H9 (cell line): ENCODE measurements at regions not wholly inside any gene's neighbourhood (a gene's known extent, or its start where the extent isn't known, plus 50 kb on each side); places are given as distances from the start of the nearest gene placed in this dataset.

Experiments
- DNase-seq: peaks from one replicate; pipeline ENCODE4 v3.0.0-alpha.2; 2017
- H2AFZ ChIP-seq: one replicate; pipeline ENCODE4 v1.6.1; 2013; ENCODE audit warnings: mild to moderate bottlenecking, low read length, control low read depth, moderate library complexity
- H2AK5ac ChIP-seq: 2 replicates; pipeline ENCODE4 v1.6.1; 2013; ENCODE audit warnings: low read length, control low read depth, mixed read lengths; ENCODE audit not compliant: insufficient read length
- H2BK120ac ChIP-seq: one replicate; pipeline ENCODE4 v1.6.1; 2013; ENCODE audit warnings: low read depth, mild to moderate bottlenecking, low read length, control low read depth, inconsistent platforms; ENCODE audit not compliant: poor library complexity, severe bottlenecking
- H2BK12ac ChIP-seq: 2 replicates; pipeline ENCODE4 v1.6.1; 2013; ENCODE audit warnings: low read length, control low read depth, mixed read lengths, low read depth; ENCODE audit not compliant: insufficient read length
- H2BK15ac ChIP-seq: 2 replicates; pipeline ENCODE4 v1.6.1; 2013; ENCODE audit warnings: low read depth, low read length, control low read depth
- H2BK20ac ChIP-seq: one replicate; pipeline ENCODE4 v1.6.1; 2013; ENCODE audit warnings: low read depth, mild to moderate bottlenecking, low read length, control low read depth, inconsistent platforms; ENCODE audit not compliant: poor library complexity, severe bottlenecking
- H2BK5ac ChIP-seq: 2 replicates; pipeline ENCODE4 v1.6.1; 2013; ENCODE audit warnings: low read length, control low read depth, mixed read lengths; ENCODE audit not compliant: insufficient read length
- H3K14ac ChIP-seq: 2 replicates; pipeline ENCODE4 v1.6.1; 2013; ENCODE audit warnings: low read length, control low read depth; ENCODE audit not compliant: insufficient read depth
- H3K18ac ChIP-seq: 2 replicates; pipeline ENCODE4 v1.6.1; 2013; ENCODE audit warnings: low read depth, mild to moderate bottlenecking, mixed read lengths, low read length, control low read depth; ENCODE audit not compliant: insufficient read length
- H3K23ac ChIP-seq: 2 replicates; pipeline ENCODE4 v1.6.1; 2013; ENCODE audit warnings: low read length, control low read depth, mixed read lengths, low read depth; ENCODE audit not compliant: insufficient read length
- H3K23me2 ChIP-seq: 2 replicates; pipeline ENCODE4 v1.6.1; 2013; ENCODE audit warnings: low read depth, mild to moderate bottlenecking, mixed read lengths, low read length, control low read depth; ENCODE audit not compliant: insufficient read length, poor library complexity, severe bottlenecking
- H3K27ac ChIP-seq: 2 replicates; pipeline ENCODE4 v1.5.1; 2013; ENCODE audit warnings: low read length, control low read depth, mixed read lengths, low read depth; ENCODE audit not compliant: insufficient read length
- H3K27me3 ChIP-seq: 2 replicates; pipeline ENCODE4 v1.6.1; 2013; ENCODE audit warnings: low read length, control low read depth, inconsistent platforms; ENCODE audit not compliant: insufficient read depth
- H3K4ac ChIP-seq: 2 replicates; pipeline ENCODE4 v1.6.1; 2013; ENCODE audit warnings: low read depth, mild to moderate bottlenecking, control low read depth, inconsistent platforms, low read length, moderate library complexity
- H3K4me1 ChIP-seq: 2 replicates; pipeline ENCODE4 v1.6.1; 2013; ENCODE audit warnings: low read length, control low read depth, inconsistent platforms; ENCODE audit not compliant: insufficient read depth
- H3K4me2 ChIP-seq: 2 replicates; pipeline ENCODE4 v1.6.1; 2013; ENCODE audit warnings: low read length, control low read depth, mixed read lengths; ENCODE audit not compliant: insufficient read length, insufficient read depth
- H3K56ac ChIP-seq: 2 replicates; pipeline ENCODE4 v1.6.1; 2013; ENCODE audit warnings: low read depth, mild to moderate bottlenecking, mixed read lengths, low read length, control low read depth; ENCODE audit not compliant: insufficient read length
- H3K79me1 ChIP-seq: 2 replicates; pipeline ENCODE4 v1.6.1; 2013; ENCODE audit warnings: low read depth, mild to moderate bottlenecking, moderate library complexity, low read length, control low read depth, inconsistent platforms; ENCODE audit not compliant: insufficient read depth, poor library complexity, severe bottlenecking
- H3K79me2 ChIP-seq: 2 replicates; pipeline ENCODE4 v1.6.1; 2013; ENCODE audit warnings: low read length, control low read depth, inconsistent platforms; ENCODE audit not compliant: insufficient read depth
- H3K9ac ChIP-seq: 2 replicates; pipeline ENCODE4 v1.6.1; 2013; ENCODE audit warnings: low read length, control low read depth, mixed read lengths; ENCODE audit not compliant: insufficient read length; ENCODE audit errors: extremely low read depth
- H3K9me3 ChIP-seq: one replicate; pipeline ENCODE4 v1.6.1; 2013; ENCODE audit warnings: low read depth, low read length, inconsistent platforms; ENCODE audit not compliant: control insufficient read depth
- H3T11ph ChIP-seq: one replicate; pipeline ENCODE4 v1.6.1; 2013; ENCODE audit warnings: mild to moderate bottlenecking, low read length, control low read depth, inconsistent platforms
- H4K20me1 ChIP-seq: one replicate; pipeline ENCODE4 v1.6.1; 2013; ENCODE audit not compliant: control insufficient read depth, insufficient read length, insufficient read depth
- H4K5ac ChIP-seq: 2 replicates; pipeline ENCODE4 v1.6.1; 2013; ENCODE audit warnings: low read depth, mild to moderate bottlenecking, mixed read lengths, low read length, control low read depth; ENCODE audit not compliant: insufficient read length
- H4K8ac ChIP-seq: replicated peaks from 2 replicates; pipeline ENCODE4 v1.6.1; 2013; ENCODE audit warnings: low read length, control low read depth, mixed read lengths, low read depth; ENCODE audit not compliant: insufficient read length
- H4K91ac ChIP-seq: 2 replicates; pipeline ENCODE4 v1.6.1; 2013; ENCODE audit warnings: low read depth, mild to moderate bottlenecking, moderate library complexity, mixed read lengths, low read length, control low read depth; ENCODE audit not compliant: insufficient read length
- H3K27ac Mint-ChIP-seq, 3 experiments: 2 replicates in 2 of 3; 3 replicates in 1 of 3; pipeline ENCODE4 v1.8.0; 2020 to 2021; ENCODE audit warnings: mixed read lengths in 3 of 3, mild to moderate bottlenecking in 1 of 3, moderate library complexity in 1 of 3
- H3K27me3 Mint-ChIP-seq: 2 replicates; pipeline ENCODE4 v1.8.0; 2021; ENCODE audit warnings: low read depth, mild to moderate bottlenecking, moderate library complexity, mixed read lengths
- H3K36me3 Mint-ChIP-seq, 3 experiments: 2 replicates in 2 of 3; 3 replicates in 1 of 3; pipeline ENCODE4 v1.8.0; 2020 to 2021; ENCODE audit warnings: low read depth in 3 of 3, mixed read lengths in 3 of 3; ENCODE audit not compliant: insufficient read depth in 1 of 3
- H3K4me1 Mint-ChIP-seq, 2 experiments: 2 replicates each; pipeline ENCODE4 v1.8.0; 2020; ENCODE audit warnings: mixed read lengths in 2 of 2
- H3K4me3 Mint-ChIP-seq, 2 experiments: 2 replicates in 1 of 2; 3 replicates in 1 of 2; pipeline ENCODE4 v1.8.0; 2020 to 2021; ENCODE audit warnings: mild to moderate bottlenecking in 2 of 2, mixed read lengths in 2 of 2, moderate library complexity in 1 of 2
- H3K9me3 Mint-ChIP-seq, 2 experiments: 2 replicates in 1 of 2; 3 replicates in 1 of 2; pipeline ENCODE4 v1.8.0; 2020; ENCODE audit warnings: mild to moderate bottlenecking in 2 of 2, mixed read lengths in 2 of 2, moderate library complexity in 1 of 2
- WGBS: extraction: QIAGEN DNeasy Blood & Tissue Kit; methylation state at CpG from one replicate; pipeline ENCODE4 v1.1.7; 2013; ENCODE audit warnings: missing lambda C conversion rate, low lambda C conversion rate, mixed read lengths; ENCODE audit not compliant: insufficient read length; ENCODE audit errors: extremely low coverage; 5-methylcytosine and 5-hydroxymethylcytosine counted together
- TF ChIP-seq, protein P1 (sequence below): fragments of 200-600 bp; sonication (generic); conservative IDR thresholded peaks from 3 replicates; pipeline ENCODE4 v1.8.0; 2021; ENCODE audit warnings: antibody characterized with exemption, mild to moderate bottlenecking

DNA sequence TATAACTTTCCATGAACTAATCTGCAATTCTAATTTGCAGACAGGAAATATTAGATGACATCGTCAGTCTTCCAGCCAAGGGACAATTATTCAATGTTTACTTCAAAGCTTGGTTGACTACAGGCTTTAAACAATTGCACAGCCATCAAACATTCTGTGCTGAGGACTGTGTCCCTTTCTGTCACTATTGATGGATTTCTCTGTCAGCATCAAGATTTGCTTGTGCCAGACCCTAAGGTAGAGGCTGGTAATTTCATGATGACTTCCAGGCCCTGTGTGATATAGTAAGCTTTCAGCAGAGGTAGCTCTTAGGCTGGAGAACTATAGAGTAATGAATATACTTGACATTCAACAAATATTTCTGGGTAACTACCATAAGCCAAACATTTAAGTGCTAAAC lies 229.3 kb upstream of the ACTBL2 start:
- Histone ChIP-seq H2BK5ac (no peak overlapping the region), H4K8ac (no peak overlapping the region), H4K20me1 (no peaks in the 10 kb centered on the region), H3K56ac (no peak overlapping the region), H3K4ac (no peak overlapping the region), H3K23me2 (no peaks in the 10 kb centered on the region), H4K91ac (no peak overlapping the region), H3K9me3 (no peaks in the 10 kb centered on the region), H3T11ph (no peak overlapping the region), H3K79me1 (no peaks in the 10 kb centered on the region), H2AK5ac (no peak overlapping the region), H3K18ac (no peak overlapping the region), H3K27ac (no peak overlapping the region), H3K4me2 (no peak overlapping the region), H3K4me1 (no peaks in the 10 kb centered on the region), H3K79me2 (no peaks in the 10 kb centered on the region), H2AFZ (no peak overlapping the region), H2BK15ac (no peak overlapping the region), H3K27me3 (no peaks in the 10 kb centered on the region), H3K14ac (no peak overlapping the region), H3K9ac (no peak overlapping the region), H2BK20ac (no peak overlapping the region), H2BK12ac (no peak overlapping the region), H4K5ac (no peak overlapping the region), H2BK120ac (no peak overlapping the region), H3K23ac (no peak overlapping the region)
- no peaks in the 10 kb centered on the region for H3K27me3 Mint-ChIP-seq
- no CpG with 5 or more reads among the region's 1 CpG for WGBS
- TF ChIP-seq, protein P1, sequence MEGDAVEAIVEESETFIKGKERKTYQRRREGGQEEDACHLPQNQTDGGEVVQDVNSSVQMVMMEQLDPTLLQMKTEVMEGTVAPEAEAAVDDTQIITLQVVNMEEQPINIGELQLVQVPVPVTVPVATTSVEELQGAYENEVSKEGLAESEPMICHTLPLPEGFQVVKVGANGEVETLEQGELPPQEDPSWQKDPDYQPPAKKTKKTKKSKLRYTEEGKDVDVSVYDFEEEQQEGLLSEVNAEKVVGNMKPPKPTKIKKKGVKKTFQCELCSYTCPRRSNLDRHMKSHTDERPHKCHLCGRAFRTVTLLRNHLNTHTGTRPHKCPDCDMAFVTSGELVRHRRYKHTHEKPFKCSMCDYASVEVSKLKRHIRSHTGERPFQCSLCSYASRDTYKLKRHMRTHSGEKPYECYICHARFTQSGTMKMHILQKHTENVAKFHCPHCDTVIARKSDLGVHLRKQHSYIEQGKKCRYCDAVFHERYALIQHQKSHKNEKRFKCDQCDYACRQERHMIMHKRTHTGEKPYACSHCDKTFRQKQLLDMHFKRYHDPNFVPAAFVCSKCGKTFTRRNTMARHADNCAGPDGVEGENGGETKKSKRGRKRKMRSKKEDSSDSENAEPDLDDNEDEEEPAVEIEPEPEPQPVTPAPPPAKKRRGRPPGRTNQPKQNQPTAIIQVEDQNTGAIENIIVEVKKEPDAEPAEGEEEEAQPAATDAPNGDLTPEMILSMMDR = no peak
- H3K4me3 Mint-ChIP-seq = no peak overlapping the region
- no peak overlapping the region for H3K27ac Mint-ChIP-seq
- H3K4me1 Mint-ChIP-seq = peaks cover 6 to 9% of the 10 kb centered on the region in 2 experiments
- DNase-seq = no peak
- H3K36me3 Mint-ChIP-seq = peaks cover 0 to 6% (median 0%) of the 10 kb centered on the region in 3 experiments; a peak in 3 of 7 replicates
- peaks cover 9 to 14% of the 10 kb centered on the region in 2 experiments; a peak in 4 of 5 replicates for H3K9me3 Mint-ChIP-seq
